HuH-7 (cell line): ENCODE measurements at regions not wholly inside any gene's neighbourhood (a gene's known extent, or its start where the extent isn't known, plus 50 kb on each side); places are given as distances from the start of the nearest gene placed in this dataset.
"Not testable (repeated sequence)": the region's sequence is repeated elsewhere in the genome, so short reads cannot be mapped to it uniquely, and the experiment has no call there.

Experiments used
- DNase-seq: peaks from one replicate; pipeline ENCODE4 v3.0.0; 2011; ENCODE audit warnings: low spot score

DNA sequence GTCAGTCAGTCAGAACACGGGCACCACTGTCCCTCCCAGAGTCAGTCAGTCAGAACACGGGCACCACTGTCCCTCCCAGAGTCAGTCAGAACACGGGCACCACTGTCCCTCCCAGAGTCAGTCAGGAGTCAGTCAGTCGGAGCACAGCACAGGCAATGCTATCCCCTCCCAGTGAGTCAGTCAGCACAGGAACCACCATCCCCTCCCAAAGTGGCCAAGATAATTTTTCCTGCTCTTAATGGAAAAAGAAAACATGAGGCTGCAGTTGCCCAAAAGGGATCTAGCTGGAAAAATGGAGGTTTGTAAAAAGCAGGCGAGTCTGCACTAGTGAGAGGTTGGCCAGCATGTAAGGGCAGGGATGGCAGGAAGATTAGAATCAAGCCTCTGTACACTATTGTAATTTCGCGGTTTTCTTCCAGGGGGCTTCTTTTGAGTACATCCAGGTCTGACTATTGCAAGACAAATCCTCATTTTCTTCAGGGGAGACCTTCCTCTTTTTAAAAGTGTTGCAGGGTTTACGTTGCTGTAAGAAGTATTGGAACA, 213.8 kb downstream of the SIPA1L2 start:
- DNase-seq, result no peak

DNA sequence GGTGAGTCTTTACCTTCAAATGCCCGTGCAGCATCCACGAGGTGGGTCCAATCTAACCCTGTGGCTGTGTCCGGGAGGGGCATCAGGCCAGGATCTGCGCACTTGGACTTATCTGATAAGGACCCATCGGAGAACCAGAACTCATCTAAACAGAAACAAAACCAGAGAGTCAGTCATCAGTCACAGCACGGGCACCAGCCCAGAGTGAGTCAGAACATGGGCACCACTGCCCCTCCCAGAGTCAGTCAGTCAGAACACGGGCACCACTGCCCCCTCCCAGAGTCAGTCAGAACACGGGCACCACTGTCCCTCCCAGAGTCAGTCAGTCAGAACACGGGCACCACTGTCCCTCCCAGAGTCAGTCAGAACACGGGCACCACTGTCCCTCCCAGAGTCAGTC, 214.5 kb downstream of the SIPA1L2 start:
- not testable (repeated sequence) for DNase-seq

- no peak for DNase-seq
Observed at GRCh38 chr1:232414100-232414499, 215.8 kb downstream of the SIPA1L2 start.

DNA sequence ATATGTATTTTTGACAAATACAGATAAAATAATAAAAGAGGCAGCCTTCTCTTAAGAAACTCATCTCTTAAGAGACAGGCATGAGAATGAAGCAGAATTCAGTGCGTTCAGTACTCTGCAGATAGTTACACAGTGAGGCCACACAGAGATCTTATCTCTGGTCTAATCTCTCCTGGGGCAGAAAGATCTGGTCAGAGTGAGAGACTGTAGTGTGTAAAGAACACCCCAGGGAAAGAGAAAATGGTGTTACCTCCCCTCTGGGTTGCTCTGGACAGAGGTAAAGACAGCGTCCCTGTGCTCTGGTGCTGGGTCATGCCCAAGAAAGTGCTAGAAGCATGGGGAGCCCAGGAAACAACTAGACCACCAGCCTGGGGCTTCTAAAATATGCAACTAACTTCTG, 216.3 kb downstream of the SIPA1L2 start:
- no peak for DNase-seq

DNA sequence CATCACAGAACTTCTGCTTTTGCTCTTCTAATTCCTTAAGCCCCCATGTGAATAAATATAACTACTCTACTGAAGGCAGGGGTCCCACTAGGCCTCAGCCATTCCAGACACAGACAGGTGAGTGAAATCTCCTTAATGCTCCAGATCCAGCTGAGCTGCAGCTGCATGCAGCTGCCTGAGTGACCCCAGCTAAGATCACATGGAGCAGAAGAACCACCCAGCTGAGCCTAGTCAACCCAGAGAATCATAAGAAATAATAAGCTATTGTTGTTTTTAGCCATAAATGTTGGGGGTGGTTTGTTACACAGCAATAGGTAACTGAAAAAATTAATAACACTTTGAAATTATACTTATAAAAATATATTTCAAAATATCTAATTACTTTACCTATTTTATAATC, 220.3 kb downstream of the SIPA1L2 start:
- DNase-seq, result no peak

DNA sequence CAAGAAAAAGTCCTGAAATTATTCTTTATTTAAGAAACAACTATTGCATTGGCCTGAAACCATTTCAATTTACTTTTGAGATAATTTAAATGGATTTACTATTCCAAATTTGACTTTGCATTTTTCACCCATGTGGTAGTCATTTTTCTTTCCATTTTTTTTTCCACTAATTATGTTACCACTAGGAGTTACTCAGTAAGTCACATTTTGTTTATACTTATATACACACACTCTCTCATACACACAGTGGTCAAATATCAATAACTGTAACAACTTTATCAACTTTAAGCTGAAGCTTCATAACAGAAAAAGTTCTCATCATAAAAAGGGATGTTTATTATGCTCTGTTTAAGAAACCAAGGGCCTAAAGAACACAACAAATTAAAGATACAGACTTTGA, 222.8 kb downstream of the SIPA1L2 start:
- DNase-seq, result no peak

- no peak for DNase-seq
Observed at GRCh38 chr1:232405781-232406180, 224.2 kb downstream of the SIPA1L2 start.

GRCh38 chr1:232404981-232405731, 224.8 kb downstream of the SIPA1L2 start:
- DNase-seq, result no peak

GRCh38 chr1:232404227-232404626, 225.7 kb downstream of the SIPA1L2 start:
- no peak for DNase-seq

DNA sequence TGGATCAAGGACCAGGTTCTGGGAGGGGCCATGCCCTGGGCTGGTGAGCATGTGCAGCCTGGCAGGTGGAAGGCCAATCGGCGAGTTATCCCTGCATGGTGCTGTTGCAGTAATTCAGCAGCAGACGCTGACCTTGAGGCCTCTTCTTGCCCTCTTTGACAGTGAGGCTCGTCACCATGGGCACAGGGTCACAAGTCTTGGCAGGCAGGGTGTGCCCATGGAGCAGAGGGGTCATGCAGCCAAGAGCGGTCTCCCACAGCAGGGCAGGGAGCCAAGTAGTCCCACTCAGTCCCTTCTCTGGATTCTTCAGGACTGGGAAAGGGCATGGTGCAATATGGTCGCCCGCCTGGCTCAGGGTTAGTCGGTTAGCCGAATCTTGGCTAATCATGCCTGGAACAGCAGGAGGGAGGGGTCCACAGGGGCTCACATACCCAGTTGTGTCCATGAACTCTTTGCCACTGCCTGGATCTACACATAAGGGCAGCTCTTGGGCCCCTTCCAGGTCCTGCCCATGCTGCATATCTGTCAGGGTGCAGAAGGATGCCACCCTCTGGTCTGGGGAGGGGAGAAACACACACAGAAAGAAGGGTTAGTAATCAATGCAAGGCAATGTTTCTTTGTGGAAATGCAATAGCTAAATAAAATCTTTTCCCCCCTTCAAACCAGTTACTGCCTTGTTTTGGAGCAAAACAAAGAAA, 226.8 kb downstream of the SIPA1L2 start:
- no peak for DNase-seq

DNA sequence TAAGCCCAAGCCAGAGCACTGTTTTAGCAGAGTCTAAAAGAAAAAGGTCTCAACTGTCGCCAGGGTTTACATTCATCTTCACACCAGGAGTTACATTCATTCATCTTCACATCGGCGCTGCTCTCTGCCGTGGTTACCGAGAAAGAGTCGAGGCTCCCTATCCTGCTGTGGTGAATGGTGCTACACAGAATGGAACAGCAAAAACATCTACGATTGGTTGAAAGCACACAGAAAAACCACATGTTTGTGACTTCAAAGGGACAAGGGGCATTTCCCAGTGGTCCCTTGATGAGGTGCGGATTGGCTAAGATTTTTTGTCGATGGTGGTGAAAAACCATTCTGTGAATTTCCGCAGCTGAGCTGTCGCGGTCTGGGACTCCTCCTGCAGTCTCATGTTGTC, 231.1 kb downstream of the SIPA1L2 start:
- DNase-seq, result no peak

DNA sequence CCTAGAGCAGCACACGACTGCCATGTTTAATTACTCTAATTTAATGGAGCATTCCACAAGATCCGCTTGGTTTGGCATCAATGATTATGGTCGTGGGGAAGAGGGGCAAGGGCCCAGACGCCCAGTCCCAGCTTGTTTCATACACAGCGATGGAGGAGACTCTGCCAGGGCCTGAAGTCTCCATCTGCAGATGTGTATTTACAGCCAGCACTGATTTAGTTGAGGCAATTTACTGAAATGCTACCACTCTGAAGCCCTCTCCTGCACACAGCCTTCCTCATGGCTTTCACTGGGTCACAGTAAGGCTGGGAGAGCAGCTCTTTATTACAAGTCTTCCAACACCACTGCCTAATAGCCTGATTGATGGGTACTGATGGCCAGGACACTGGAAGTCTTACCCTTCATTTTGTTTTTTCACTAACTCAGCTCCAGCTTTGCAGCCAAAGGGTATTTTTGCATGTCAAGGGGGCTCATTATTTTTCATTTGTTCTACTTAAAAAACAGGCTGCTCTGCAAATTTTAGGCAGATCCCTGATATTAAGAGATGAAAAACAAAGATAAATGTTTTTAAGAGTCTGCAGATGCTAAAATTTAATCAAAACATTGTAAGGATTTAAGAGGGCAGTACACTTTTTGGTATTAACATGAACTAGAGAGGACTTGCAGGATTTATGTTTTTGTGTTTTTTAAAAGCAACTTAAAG, 236.3 kb downstream of the SIPA1L2 start:
- no peak for DNase-seq

DNA sequence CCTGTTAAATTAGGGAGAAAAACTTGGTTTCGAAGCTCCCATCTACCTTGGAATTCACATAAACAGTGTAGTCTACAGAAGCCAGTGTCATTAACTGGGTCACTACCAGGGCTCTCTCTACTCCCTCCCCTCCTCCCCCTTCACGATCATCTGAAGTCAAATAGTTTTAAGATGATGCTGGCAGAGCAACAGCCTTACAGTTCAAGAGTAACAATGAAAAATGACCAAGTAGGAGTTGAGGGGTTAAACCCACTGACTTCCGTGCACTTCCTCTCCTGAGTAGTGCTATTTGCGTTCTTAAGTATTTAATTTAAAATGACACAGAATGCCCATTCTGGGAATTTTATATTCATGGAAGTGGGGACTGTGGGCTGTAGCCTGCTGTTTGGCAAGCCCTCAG, 236.9 kb downstream of the SIPA1L2 start:
- no peak for DNase-seq

DNA sequence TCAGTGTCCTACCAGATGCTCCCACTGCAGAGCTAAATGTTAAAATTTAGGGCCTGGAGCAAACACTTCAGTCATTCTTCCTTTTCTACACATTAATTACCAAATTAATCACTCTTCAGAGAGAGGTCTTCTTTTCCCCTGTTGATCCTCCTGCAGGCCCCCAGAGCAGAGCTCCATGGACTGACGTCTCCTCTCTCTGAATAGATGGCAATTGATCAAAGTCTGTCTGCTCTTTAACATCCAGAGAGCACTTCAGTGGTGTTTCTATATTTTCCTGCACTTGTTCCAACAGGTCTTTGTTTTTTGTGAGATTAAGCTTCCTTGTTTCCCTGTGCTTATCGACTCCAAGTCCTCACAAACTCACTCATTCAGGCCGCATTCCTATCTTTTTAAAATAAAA, 239.3 kb downstream of the SIPA1L2 start:
- no peak for DNase-seq

GRCh38 chr1:232389744-232390143, 240.2 kb downstream of the SIPA1L2 start:
- DNase-seq, result no peak

GRCh38 chr1:232388363-232388762, 241.6 kb downstream of the SIPA1L2 start:
- DNase-seq, result no peak

GRCh38 chr1:232386721-232387510, 243.0 kb downstream of the SIPA1L2 start:
- DNase-seq, result no peak

DNA sequence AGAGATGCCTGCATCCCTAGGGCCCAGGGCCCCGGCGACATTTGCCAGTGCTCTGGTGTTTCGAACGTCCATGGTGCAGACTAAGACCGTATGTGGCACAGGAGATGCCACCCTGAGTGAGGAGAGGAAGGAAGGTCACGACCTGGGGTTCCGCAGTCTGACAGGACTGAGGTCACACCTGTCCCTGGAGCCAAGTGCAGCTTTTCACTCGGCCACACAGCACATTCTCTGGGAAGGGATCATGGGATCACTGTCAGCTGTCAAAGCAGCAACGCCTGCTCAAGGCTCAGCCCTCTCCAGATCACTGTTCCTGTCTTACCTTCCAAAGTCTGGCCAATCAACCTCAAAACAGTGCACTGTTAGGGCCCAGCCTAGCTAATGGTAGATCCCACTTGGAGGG, 243.6 kb downstream of the SIPA1L2 start:
- DNase-seq, result no peak

DNA sequence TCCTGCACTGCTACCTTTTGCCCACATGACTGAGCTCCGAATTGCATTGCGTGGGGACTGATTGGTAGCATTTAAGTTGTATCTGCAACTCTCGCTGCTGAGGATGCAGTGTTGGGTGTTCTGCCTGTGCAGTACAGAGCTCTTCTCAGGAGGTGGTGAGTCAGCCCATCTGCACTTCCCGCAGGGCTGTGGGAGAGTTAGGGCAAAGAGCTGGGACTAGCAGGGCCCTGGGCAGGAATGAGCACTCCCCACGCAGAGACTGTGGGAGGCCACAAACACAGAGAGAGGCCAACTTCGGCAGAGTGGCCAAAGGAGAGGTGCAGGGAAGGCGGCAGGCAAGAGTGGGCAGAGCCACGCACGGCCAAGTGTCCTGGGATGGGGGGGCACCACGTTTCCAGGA, 244.7 kb downstream of the SIPA1L2 start:
- no peak for DNase-seq

GRCh38 chr1:232384171-232384883, 245.6 kb downstream of the SIPA1L2 start:
- no peak for DNase-seq

- DNase-seq, result no peak
Observed at GRCh38 chr1:232383455-232384123, 246.3 kb downstream of the SIPA1L2 start.
